ENCODE measurements at regions not wholly inside any gene's neighbourhood (a gene's known extent, or its start where the extent isn't known, plus 50 kb on each side); places are given as distances from the start of the nearest gene placed in this dataset.

DNA sequence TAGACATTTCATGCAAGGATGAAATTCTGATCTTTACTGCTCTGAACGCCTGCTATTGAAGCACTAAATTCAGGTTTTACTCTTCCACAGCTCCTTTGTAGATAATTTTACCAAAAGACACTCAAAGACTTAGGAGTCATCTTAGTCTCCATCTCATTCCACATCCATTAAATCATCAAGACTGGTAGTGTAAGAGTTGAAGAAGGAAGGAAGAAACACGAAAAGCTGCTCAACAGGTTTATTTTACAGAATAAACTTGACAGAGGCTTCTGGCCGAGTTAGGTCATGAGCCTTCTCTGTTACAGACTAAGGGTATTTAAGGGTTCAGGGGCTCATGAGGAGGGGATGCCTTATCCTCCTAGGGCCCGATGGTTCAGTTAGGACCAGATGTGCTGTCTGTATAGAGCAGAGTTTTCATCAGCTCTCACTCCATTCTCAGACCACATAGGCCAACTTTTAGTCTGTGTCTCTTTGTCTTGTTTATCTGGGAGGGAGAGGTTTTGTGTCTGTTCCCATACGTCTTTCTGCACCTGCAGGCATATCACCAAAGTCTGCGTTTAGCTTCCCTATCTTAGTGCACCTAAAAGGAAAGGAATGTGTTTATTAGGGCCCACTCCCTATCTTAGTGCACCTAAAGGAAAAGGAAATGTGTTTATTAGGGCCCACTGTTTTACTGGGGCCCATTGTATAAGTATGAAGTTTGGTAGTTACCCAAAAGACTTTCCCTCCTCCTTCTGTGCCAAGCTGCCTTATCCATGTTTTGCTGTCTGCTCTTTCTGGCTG, 57.4 kb upstream of the RGS18 start:
- TF ChIP-seq, protein P1, sequence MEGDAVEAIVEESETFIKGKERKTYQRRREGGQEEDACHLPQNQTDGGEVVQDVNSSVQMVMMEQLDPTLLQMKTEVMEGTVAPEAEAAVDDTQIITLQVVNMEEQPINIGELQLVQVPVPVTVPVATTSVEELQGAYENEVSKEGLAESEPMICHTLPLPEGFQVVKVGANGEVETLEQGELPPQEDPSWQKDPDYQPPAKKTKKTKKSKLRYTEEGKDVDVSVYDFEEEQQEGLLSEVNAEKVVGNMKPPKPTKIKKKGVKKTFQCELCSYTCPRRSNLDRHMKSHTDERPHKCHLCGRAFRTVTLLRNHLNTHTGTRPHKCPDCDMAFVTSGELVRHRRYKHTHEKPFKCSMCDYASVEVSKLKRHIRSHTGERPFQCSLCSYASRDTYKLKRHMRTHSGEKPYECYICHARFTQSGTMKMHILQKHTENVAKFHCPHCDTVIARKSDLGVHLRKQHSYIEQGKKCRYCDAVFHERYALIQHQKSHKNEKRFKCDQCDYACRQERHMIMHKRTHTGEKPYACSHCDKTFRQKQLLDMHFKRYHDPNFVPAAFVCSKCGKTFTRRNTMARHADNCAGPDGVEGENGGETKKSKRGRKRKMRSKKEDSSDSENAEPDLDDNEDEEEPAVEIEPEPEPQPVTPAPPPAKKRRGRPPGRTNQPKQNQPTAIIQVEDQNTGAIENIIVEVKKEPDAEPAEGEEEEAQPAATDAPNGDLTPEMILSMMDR (optimal IDR thresholded peaks at IDR 0.05 in 1 of 3, IDR thresholded peaks at IDR 0.05 in 1 of 3, conservative IDR thresholded peaks at IDR 0.05 in 1 of 3; ENCODE audit: extremely low read depth in 1 of 3, insufficient read depth in 2 of 3, low read length in 3 of 3): no peak
- TF ChIP-seq EZH2 (IDR thresholded peaks at IDR 0.05; ENCODE audit: low read length): no peak

All from keratinocyte (primary cell).